Left renal pelvis (tissue), 4 donors: ENCODE measurements at regions not wholly inside any gene's neighbourhood (a gene's known extent, or its start where the extent isn't known, plus 50 kb on each side); places are given as distances from the start of the nearest gene placed in this dataset.

Experiments
- DNase-seq, 4 donors: peaks; one replicate each; pipeline ENCODE4 v3.0.0-alpha.2; 2013; ENCODE audit warnings: low read depth in 4 of 4, low spot score in 3 of 4

GRCh38 chr7:155884225-155885166, 72.2 kb upstream of the SHH start:
- no peak for DNase-seq

GRCh38 chr7:155883491-155884224, 71.4 kb upstream of the SHH start:
- DNase-seq: no peak

GRCh38 chr7:155882596-155882995, 70.3 kb upstream of the SHH start:
- DNase-seq: no peak

GRCh38 chr7:155881471-155882350, 69.4 kb upstream of the SHH start:
- DNase-seq: no peak

- DNase-seq: no peak
Measured at GRCh38 chr7:155880721-155881120, 68.5 kb upstream of the SHH start.

GRCh38 chr7:155879592-155879991, 67.3 kb upstream of the SHH start:
- no peak for DNase-seq

GRCh38 chr7:155878674-155879073, 66.4 kb upstream of the SHH start:
- no peak for DNase-seq

- DNase-seq: no peak
Measured at GRCh38 chr7:155878250-155878649, 66.0 kb upstream of the SHH start.

GRCh38 chr7:155877167-155877566, 64.9 kb upstream of the SHH start:
- DNase-seq: no peak

- no peak for DNase-seq
Measured at GRCh38 chr7:155874411-155874810, 62.1 kb upstream of the SHH start.

GRCh38 chr7:155874010-155874409, 61.7 kb upstream of the SHH start:
- no peak for DNase-seq

- no peak for DNase-seq
Measured at GRCh38 chr7:155872678-155873369, 60.6 kb upstream of the SHH start.

- no peak for DNase-seq
Measured at GRCh38 chr7:155871211-155871610, 58.9 kb upstream of the SHH start.

- DNase-seq: no peak
Measured at GRCh38 chr7:155870334-155871180, 58.3 kb upstream of the SHH start.

- DNase-seq: no peak
Measured at GRCh38 chr7:155869784-155870076, 57.5 kb upstream of the SHH start.

- DNase-seq: no peak
Measured at GRCh38 chr7:155868955-155869783, 56.9 kb upstream of the SHH start.

- no peak for DNase-seq
Measured at GRCh38 chr7:155867734-155868400, 55.6 kb upstream of the SHH start.

GRCh38 chr7:155867280-155867679, 55.0 kb upstream of the SHH start:
- no peak for DNase-seq
